Hematopoietic multipotent progenitor cell treated with erythropoietin and hydrocortisone succinate and interleukin-3 and kit ligand, for 15 days (in vitro differentiated cells): ENCODE measurements at regions not wholly inside any gene's neighbourhood (a gene's known extent, or its start where the extent isn't known, plus 50 kb on each side); places are given as distances from the start of the nearest gene placed in this dataset.
"Not testable (repeated sequence)": the region's sequence is repeated elsewhere in the genome, so short reads cannot be mapped to it uniquely, and the experiment has no call there.

Experiments used
- DNase-seq: peaks from one replicate; pipeline ENCODE4 v3.0.0-alpha.2; 2015; ENCODE audit warnings: low spot score

DNA sequence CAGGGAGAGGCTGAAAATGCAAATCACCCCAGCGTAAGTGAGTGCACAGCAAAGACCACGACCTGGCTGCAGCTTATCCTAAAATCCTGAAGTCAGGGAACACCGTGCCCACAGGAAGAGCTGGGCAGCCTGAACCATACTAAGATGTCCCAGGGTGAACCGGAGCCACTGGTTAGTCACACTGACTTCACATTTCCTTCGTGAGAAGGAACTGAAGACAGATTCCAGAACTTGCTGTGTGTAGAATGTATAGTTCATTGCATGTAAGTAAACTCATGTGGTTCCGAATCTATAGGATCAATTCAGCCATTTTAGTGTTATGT lies 84.6 kb upstream of the NDUFV2 start:
- no peak for DNase-seq

DNA sequence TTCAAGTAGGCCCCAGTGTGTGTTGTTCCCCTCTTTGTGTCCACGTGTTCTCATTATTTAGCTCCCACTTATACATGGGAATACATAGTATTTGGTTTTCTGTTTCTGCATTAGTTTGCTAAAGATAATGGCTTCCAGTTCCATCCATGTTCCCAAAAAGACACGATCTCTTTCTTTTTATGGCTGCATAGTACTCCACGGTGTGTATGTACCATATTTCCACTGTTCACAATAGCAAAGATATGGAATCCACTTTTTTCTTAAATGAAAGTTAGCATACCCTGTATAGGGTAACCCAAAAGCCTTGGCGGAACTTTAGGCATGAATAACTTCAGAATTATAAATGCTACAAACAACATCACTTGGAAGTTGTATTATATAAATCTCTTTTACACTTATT lies 83.4 kb upstream of the NDUFV2 start:
- no peak for DNase-seq

DNA sequence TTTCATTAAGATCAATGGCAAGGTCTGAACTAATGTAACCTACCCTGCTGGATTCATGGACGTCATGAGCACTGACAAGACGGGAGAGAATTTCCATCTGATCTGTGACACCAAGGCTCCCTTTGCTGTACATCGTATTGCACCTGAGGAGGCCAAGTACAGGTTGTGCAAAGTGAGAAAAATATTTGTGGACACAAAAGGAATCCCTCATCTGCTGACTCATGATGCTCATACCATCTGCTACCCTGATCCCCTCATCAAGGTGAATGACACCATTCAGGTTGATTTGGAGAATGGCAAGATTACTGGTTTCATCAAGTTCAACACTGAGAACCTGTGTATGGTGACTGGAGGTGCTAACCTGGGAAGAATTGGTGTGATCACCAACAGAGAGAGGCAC lies 82.3 kb upstream of the NDUFV2 start:
- DNase-seq = no peak

DNA sequence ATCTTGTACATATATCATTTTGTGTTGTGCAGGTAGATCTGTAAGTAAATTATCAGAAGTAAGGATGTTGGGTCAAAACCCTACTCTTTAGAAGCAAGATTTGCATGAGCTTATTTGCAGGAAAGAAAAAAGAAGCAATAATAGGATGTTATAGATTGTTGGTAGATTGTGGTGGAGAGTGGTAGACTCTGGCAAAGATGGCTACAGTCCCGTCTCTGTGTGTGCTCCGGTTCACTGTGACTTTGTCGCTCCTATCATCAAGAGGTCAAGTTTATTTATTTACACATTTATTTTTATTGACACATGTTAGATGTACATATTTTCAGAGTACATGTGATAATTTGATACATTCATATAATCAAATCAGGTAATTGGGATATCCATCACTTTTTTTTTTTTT lies 81.0 kb upstream of the NDUFV2 start:
- DNase-seq = no peak

DNA sequence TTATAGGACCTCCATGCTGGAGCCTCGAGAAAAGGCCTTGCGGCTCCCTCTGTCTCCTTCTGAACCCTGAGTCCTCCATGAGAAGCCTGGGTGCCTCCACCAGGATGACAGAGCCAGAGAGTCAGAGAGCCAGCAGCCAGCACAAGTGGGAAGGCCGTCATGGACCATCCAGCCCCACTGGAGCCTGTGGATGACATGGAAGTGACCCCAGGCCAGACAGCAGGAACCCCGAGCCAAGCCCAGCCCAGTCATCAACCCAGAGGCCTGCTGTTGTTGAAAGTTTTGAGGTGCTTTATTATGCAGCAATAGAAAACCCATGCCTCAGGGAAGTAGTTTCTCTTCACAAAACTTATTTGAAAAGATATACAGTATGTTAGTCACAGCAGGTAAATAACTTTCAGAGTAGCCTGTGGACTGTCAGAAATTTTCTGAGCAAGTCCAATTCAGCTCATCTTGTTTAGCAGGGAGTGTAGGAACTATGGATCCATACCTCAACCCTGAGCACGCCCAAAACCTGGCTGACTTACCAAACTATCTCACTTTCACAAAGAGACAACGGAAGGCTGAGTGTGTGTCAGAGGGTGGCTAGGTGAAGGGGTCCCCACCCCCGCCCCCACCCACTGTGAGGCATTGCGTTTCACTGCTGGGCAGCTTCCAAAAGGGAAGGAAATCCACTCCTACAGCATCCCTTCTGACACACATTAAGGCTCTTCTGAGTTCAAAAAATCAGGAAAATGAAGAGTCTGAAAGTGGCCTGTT lies 79.9 kb upstream of the NDUFV2 start:
- no peak for DNase-seq

DNA sequence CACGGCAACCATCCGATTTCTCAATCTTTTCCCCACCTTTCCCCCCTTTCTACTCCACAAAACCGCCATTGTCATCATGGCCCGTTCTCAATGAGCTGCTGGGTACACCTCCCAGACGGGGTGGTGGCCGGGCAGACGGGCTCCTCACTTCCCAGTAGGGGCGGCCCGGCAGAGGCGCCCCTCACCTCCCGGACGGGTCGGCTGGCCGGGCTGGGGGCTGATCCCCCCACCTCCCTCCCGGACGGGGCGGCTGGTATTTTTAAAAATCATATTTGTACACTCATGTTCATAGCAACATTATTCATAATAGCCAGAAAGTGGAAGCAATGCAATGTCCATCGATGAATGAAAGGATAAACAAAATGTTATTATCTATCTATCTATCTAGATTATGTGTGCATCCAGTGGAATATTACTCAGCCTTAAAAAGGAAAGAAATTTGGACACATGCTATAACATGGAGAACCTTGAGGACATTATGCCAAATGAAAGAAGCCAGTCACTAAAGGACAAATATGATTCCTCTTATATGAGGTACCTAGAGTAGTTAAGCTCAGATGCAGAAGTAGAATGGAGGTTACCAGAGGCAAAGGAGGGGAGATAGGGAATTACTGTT lies 78.4 kb upstream of the NDUFV2 start:
- DNase-seq = not testable (repeated sequence)

DNA sequence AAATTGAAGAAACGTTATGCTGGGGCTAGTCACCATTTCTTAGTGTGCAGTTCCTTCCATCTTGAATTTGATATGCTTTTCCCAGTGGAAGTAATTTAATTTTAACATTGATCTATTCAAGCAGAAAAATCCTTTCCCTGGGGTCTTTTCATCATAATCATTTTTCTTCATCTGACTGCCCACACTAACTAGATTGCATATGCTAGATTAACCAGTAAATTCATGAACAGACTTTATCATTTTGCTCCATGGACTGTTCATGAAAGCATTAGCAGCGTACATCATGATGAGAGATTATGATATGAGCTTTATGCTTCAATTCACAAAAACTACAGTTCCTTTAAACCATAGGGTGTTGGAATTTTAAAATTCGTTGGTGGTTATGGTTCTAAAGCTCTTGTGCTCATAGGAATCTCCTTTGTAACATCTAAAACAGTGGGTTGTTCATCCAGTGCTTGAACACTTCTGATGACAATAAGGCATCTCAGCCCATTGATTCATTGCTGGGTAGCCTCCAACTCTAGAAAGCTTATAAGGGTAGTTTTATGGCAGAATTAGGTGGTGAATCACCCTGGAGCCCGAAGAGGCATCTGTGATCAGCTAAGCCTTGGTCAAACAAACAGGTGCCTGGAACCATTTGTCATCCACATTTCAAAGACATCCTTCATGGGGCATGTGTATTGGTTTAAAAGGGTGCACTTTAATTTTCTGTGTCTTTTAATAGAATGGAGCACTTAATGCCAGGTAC lies 77.2 kb upstream of the NDUFV2 start:
- no peak for DNase-seq

DNA sequence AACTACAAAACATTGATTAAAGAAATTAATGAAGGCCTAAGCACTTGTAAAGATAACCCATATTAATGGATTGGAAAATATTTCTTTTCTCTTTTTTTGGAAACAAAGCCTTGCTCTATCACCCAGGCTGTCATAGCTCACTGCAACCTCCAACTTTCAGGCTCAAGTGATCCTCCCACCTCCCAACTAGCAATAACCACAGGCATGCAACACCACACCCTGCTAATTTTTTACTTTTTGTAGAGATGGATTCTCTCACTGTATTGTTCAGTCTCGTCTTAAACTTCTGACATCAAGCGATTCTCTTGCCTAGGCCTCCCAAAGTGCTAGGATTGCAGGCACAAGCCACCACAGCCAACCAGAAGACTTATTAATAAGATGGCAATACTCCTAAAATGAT lies 73.4 kb upstream of the NDUFV2 start:
- no peak for DNase-seq

DNA sequence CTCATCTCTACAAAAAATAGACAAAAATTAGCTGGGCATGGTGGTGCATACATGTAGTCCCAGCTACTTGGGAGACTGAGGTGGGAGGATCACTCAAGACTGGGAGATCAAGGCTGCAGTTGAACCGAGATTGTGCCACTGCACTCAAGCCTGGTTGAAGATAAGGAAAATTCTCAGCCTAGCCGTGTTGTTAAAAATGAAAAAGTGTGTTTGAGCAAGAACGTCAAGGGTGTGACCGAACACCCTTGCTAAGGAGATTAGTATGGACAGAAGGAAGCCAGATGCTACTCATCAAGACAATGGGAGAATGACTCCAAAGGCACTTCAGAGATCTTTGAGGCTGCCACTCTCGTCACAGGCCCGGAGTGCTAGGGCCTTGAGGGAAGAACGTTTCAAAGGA lies 70.0 kb upstream of the NDUFV2 start:
- no peak for DNase-seq

DNA sequence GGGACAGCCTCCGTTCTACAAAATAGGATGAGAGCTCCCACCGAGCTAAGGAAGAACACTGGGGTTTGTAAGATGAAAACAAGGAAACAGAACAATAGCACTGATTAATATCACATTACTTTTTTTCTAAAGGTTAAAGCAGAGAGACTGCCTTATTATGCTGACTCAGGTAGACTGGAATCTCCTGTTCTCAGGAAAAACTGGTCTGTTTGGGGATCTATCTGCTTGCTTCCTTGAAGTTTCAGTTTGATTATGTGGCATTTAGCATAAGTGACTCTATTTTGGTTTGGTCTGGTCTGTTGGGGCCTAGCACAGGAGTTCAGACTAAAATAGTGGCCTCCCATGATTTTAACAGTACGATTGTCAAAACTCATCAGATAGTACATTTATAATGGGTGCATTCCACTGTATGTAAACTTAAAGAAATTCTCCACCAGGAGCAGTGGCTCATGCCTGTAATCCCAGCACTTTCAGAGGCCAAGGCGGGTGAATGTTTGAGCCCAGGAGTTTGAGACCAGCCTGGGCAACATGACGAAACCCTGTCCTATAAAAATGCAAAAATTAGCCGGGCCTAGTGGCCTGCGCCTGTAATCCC lies 64.1 kb upstream of the NDUFV2 start:
- DNase-seq = no peak

DNA sequence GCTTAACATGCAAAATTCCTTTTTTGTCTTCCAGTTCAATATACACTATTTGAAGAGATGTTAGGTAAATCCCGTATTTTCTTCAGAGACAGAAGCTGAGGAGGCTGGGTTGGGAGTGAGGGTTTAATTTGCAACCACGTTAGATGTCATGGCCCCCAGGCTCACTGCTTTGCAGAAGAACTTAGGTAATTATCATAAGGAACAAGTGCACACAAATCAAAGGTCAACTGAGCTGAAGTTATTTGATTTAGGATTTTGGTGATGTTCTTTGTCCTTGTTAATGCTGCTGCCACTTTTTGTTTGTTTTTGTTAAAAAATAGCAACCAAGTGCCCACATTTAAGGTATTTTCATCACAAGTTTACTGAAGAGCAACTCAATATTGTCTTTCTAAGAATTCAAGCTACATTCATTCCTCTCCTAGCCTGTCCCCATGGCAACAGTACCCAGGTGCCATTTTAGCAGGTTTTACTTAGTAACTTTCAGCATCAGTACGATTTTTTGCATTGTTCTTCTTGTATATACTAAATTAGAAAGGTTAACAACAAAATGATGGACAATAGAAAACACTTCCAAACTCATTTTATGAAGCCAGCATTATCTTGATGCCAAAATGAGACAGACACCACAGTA lies 62.9 kb upstream of the NDUFV2 start:
- no peak for DNase-seq

DNA sequence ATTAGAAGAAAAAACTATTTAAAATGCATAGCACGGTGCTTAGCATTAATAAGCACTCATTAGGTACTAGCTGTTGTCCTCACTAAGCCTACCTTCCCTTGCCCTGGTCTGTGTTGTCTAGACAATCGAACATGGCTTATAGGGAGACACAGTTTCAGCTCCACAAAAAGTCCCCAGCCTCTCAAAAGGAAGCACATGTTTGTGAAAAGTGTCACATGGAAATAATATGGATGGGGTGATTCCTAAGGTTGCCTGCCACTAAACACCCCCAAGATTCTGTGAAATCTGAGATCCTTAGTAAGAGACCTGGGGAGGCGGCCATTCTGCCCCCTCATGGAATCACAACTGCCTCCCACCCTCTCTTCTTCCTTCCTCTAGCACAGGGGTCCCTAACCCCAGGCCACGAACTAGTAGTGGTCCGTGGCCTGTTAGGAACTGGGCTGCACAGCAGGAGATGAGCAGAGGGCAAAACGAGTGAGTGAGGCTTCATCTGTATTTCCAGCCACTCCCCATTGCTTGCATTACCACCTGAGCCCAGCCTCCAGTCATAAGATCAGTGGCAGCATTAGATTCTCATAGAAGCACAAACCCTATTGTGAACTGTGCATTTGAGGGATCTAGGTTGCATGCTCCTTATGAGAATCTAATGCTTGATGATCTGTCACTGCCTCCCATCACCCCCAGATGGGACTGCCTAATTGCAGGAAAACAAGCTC lies 59.6 kb upstream of the NDUFV2 start:
- DNase-seq = no peak

DNA sequence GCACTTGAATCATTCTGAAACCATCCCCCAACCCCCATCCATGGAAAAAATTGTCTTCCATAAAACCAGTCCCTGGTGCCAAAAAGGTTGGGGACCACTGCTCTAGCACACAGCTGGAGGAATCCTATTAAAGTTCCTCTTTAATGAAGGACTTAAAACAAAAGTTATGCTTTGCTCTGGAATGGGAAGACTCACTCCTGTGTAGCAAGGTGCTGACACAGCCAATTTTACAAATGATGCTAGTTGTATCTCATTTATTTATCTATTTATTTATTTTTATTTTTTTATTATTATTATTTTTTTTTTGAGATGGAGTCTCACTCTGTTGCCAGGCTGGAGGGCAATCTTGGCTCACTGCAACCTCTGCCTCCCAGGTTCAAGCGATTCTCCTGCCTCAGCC lies 58.9 kb upstream of the NDUFV2 start:
- no peak for DNase-seq

DNA sequence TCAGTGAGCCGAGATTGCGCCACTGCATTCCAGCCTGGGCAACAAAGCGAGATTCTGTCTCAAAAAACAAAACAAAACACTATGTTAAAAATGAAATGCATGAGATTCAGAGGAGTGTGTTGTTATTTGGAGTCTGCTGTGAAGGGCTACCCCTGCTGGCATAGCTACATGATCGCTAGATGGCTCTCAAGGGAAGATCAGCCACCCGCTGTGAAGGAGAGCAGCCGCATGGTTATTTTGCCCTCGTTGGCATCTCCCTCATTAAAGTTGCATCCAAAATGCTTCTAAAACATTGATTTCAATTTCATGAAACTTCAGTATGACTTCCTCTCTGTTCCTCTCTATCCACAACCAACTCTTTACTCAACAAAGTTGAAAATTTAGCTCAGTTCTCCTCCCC lies 54.8 kb upstream of the NDUFV2 start:
- DNase-seq = no peak

DNA sequence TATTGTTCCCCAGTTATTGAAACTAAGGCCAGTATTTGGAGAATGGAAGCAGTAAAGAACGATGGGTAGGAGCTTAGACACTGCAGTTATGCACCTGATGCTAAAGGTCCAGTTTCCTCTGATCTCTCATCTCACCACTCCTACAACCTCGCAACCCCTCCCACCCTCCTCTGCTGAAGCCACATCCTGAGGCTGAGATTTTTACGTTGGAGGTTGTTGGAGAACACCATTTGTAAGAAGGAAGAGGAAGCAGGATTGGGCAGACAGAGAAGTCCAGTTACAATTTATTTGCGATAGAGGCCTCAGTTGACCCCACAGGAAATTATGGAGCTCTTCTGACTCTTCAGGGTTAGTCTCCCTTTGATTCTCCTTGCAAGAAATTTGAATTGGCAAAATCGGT lies 54.3 kb upstream of the NDUFV2 start:
- DNase-seq = no peak

DNA sequence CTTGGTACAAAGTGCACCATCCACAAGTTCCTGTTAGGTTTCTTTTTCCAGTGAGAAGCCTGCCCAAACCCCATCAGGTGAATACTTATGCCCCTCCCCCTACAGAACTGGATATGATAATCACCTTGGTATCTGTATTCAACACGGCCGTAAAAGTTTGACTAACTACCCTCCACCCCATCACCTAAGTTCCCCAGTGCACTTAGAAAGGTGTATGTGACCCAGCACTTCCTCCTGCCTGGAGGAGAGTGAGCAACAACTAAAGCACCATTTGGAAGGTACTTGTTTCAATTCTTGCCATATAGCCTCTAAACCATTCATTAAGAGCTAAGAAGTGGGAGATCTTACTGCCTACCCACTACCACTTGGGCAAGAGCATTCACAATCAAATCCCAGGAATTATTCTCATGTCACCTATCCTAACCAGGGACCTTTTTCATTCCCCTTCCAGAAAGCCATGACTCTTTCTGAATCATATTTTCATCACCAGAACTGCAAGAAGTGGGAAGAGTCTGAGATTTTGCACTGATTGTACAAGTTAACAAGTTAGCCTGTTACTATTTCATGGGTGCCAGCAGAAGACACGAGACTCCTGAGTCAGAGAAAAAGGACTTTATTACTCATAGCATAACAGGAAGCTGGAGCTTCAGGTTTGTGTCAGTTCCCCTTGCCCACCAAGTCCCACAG lies 53.5 kb upstream of the NDUFV2 start:
- no peak for DNase-seq

DNA sequence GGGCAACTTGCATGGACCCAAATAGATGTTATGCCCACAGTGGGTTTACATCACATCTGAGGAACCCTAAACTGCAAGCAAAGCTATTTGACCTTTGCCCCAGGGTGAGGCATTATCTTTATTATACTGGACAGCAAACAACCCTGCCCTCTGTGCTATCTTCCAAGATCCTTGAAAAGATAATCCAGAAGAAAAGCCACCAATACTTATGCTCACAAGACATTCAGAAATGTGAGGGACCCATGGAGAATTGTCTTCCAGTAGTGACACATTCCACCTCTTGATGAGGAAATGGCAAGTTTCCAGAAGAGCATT lies 53.0 kb upstream of the NDUFV2 start:
- DNase-seq = no peak

DNA sequence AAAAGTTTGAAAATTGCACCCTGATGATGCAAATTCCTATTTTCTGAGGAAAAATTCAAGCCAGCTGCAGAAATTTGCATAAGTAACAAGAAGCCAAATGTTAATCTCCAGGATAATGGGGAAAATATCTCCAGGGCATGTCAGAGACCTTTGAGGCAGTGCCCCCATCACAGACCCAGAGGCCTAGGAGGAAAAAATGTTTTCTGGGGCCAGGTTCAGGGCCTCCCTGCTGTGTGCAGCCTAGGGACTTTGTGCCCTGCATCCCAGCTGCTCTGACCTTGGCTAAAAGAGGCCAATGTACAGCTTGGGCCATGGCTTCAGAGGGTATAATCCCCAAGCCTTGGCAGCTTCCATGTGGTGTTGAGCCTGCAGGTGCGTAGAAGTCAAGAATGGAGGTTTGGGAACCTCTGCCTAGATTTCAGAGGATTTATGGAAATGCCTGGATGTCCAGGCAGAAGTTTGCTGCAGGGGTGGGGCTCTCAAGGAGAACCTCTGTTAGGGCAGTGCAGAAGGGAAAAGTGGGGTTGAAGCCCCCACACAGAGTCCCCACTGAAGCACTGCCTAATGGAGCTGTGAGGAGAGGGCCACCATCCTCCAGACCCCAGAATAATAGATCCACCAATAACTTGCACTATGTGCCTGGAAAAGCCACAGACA lies 51.7 kb upstream of the NDUFV2 start:
- DNase-seq = not testable (repeated sequence)
